WTC11 (cell line): ENCODE measurements at regions not wholly inside any gene's neighbourhood (a gene's known extent, or its start where the extent isn't known, plus 50 kb on each side); places are given as distances from the start of the nearest gene placed in this dataset.

Source experiments
- ATAC-seq: fragments of 200-7000 bp; cut with Tn5 transposase; 2 replicates; pipeline ENCODE4 v1.10.0; 2021; ENCODE audit warnings: mild to moderate bottlenecking, moderate library complexity
- CTCF ChIA-PET: fragments of 300-600 bp; sonication (Branson Sonifier 250); formaldehyde crosslinking; loops from one replicate; lab custom pipeline; 2021; ENCODE audit warnings: antibody characterized with exemption; lab: Charles Lee
- POLR2A ChIA-PET: fragments of 350-600 bp; sonication (Branson Sonifier 250); formaldehyde crosslinking; loops from one replicate; lab custom pipeline; 2021; ENCODE audit warnings: antibody characterized with exemption; lab: Charles Lee
- DNase-seq: peaks from one replicate; pipeline ENCODE4 v3.0.0; 2021; ENCODE audit warnings: low spot score
- H3K27ac Mint-ChIP-seq: 2 replicates; pipeline ENCODE4 v1.8.0; 2021; ENCODE audit warnings: mixed read lengths
- H3K27me3 Mint-ChIP-seq: 2 replicates; pipeline ENCODE4 v1.8.0; 2021; ENCODE audit warnings: low read depth, mild to moderate bottlenecking, moderate library complexity, mixed read lengths
- H3K36me3 Mint-ChIP-seq: 2 replicates; pipeline ENCODE4 v1.8.0; 2021; ENCODE audit warnings: mixed read lengths
- H3K4me1 Mint-ChIP-seq: 2 replicates; pipeline ENCODE4 v1.8.0; 2022; ENCODE audit warnings: mixed read lengths
- H3K4me3 Mint-ChIP-seq: 2 replicates; pipeline ENCODE4 v1.8.0; 2021; ENCODE audit warnings: mild to moderate bottlenecking, moderate library complexity, mixed read lengths
- H3K9me3 Mint-ChIP-seq: 2 replicates; pipeline ENCODE4 v1.8.0; 2021; ENCODE audit warnings: mixed read lengths
- KAT7 ChIP-seq: sonication (generic); formaldehyde crosslinking; IDR thresholded peaks from 2 replicates; pipeline ENCODE4 v1.8.1; 2023; ENCODE audit warnings: missing genetic modification reagents, mild to moderate bottlenecking, borderline replicate concordance
- NFATC4 ChIP-seq: fragments of 250-450 bp; sonication (Bioruptor Pico); IDR thresholded peaks from 2 replicates; pipeline ENCODE4 v1.9.0; 2021; ENCODE audit warnings: mild to moderate bottlenecking
- NFYB ChIP-seq: sonication (generic); formaldehyde crosslinking; conservative IDR thresholded peaks from 2 replicates; pipeline ENCODE4 v1.8.0; 2022; ENCODE audit warnings: low read depth, missing genetic modification reagents
- NR1H2 ChIP-seq: sonication (generic); formaldehyde crosslinking; IDR thresholded peaks from 2 replicates; pipeline ENCODE4 v1.9.0; 2021; ENCODE audit warnings: mild to moderate bottlenecking, moderate library complexity, missing genetic modification reagents
- PRRX2 ChIP-seq: fragments of 250-450 bp; sonication (Bioruptor Pico); IDR thresholded peaks from 2 replicates; pipeline ENCODE4 v1.8.0; 2021; ENCODE audit warnings: mild to moderate bottlenecking
- SMAD3 ChIP-seq: sonication (generic); formaldehyde crosslinking; IDR thresholded peaks from 2 replicates; pipeline ENCODE4 v1.8.0; 2022; ENCODE audit warnings: missing genetic modification reagents, mild to moderate bottlenecking, borderline replicate concordance
- TCF7 ChIP-seq: sonication (generic); formaldehyde crosslinking; IDR thresholded peaks from 2 replicates; pipeline ENCODE4 v1.8.0; 2022; ENCODE audit warnings: mild to moderate bottlenecking, low read depth, missing genetic modification reagents, moderate library complexity
- ZBTB21 ChIP-seq: sonication (generic); formaldehyde crosslinking; IDR thresholded peaks from 2 replicates; pipeline ENCODE4 v1.8.1; 2023; ENCODE audit warnings: mild to moderate bottlenecking, missing genetic modification reagents, borderline replicate concordance
- ZNF219 ChIP-seq: sonication (generic); formaldehyde crosslinking; IDR thresholded peaks from 2 replicates; pipeline ENCODE4 v1.8.0; 2023; ENCODE audit warnings: missing genetic modification reagents, mild to moderate bottlenecking, borderline replicate concordance
- ZNF263 ChIP-seq: sonication (generic); formaldehyde crosslinking; IDR thresholded peaks from 2 replicates; pipeline ENCODE4 v1.8.1; 2022; ENCODE audit warnings: low read depth, mild to moderate bottlenecking, moderate library complexity, missing genetic modification reagents
- ZNF396 ChIP-seq: fragments of 250-450 bp; sonication (Bioruptor Pico); IDR thresholded peaks from 2 replicates; pipeline ENCODE4 v1.8.0; 2021; ENCODE audit warnings: mild to moderate bottlenecking, moderate library complexity, borderline replicate concordance
- ZNF416 ChIP-seq: fragments of 250-450 bp; sonication (Bioruptor Pico); IDR thresholded peaks from 2 replicates; pipeline ENCODE4 v1.9.0; 2021; ENCODE audit warnings: mild to moderate bottlenecking, inconsistent platforms
- ZNF423 ChIP-seq: fragments of 250-450 bp; sonication (Bioruptor Pico); IDR thresholded peaks from 2 replicates; pipeline ENCODE4 v2.1.2; 2022; ENCODE audit warnings: mild to moderate bottlenecking, moderate library complexity
- ZNF671 ChIP-seq: fragments of 250-450 bp; sonication (Bioruptor Pico); IDR thresholded peaks from 2 replicates; pipeline ENCODE4 v1.8.0; 2021; ENCODE audit warnings: mild to moderate bottlenecking
- TF ChIP-seq, protein P1 (sequence below): sonication (generic); formaldehyde crosslinking; IDR thresholded peaks from 2 replicates; pipeline ENCODE4 v1.8.0; 2023; ENCODE audit warnings: mild to moderate bottlenecking, missing genetic modification reagents
- TF ChIP-seq, protein P2 (sequence below): sonication (generic); formaldehyde crosslinking; IDR thresholded peaks from 2 replicates; pipeline ENCODE4 v1.8.0; 2022; ENCODE audit warnings: mild to moderate bottlenecking, missing genetic modification reagents
- TF ChIP-seq, protein P3 (sequence below): sonication (generic); formaldehyde crosslinking; IDR thresholded peaks from 2 replicates; pipeline ENCODE4 v1.8.1; 2022; ENCODE audit warnings: low read depth, missing genetic modification reagents, borderline replicate concordance
- TF ChIP-seq, protein P4 (sequence below): fragments of 250-450 bp; sonication (Bioruptor Pico); IDR thresholded peaks from 2 replicates; pipeline ENCODE4 v1.9.0; 2021; ENCODE audit warnings: moderate library complexity, mild to moderate bottlenecking, inconsistent platforms, borderline replicate concordance
- TF ChIP-seq, protein P5 (sequence below): sonication (generic); formaldehyde crosslinking; IDR thresholded peaks from 2 replicates; pipeline ENCODE4 v1.8.1; 2022; ENCODE audit warnings: missing genetic modification reagents, borderline replicate concordance
- TF ChIP-seq, protein P6 (sequence below): sonication (generic); formaldehyde crosslinking; IDR thresholded peaks from 2 replicates; pipeline ENCODE4 v1.8.1; 2023; ENCODE audit warnings: mild to moderate bottlenecking, missing genetic modification reagents
- TF ChIP-seq, protein P7 (sequence below): sonication (generic); formaldehyde crosslinking; IDR thresholded peaks from 2 replicates; pipeline ENCODE4 v1.8.0; 2022; ENCODE audit warnings: mild to moderate bottlenecking, missing genetic modification reagents
- TF ChIP-seq, protein P8 (sequence below): sonication (generic); formaldehyde crosslinking; IDR thresholded peaks from 2 replicates; pipeline ENCODE4 v1.8.1; 2022; ENCODE audit warnings: low read depth, mild to moderate bottlenecking, moderate library complexity, missing genetic modification reagents, borderline replicate concordance

DNA sequence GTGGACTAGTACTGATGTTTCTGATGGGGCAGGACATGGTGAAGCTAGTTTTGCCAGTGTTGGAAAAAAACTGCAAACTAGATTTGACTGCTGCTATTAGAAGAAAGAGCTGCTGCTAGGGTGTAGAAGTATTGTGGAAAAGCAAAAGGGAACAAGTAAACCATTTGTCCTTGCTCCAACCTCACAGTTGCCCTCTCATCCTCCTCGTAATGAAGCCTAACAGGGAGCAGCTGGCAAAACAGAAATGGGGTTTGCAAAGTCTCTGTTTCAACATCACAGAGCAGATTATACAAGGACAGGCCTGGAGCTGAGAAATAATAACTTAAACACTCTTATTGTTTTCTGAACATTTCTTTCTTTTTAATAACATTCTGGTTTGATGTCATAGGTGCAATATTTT, 346.2 kb downstream of the MAGEB5 start (continued):
- TF ChIP-seq, protein P1, sequence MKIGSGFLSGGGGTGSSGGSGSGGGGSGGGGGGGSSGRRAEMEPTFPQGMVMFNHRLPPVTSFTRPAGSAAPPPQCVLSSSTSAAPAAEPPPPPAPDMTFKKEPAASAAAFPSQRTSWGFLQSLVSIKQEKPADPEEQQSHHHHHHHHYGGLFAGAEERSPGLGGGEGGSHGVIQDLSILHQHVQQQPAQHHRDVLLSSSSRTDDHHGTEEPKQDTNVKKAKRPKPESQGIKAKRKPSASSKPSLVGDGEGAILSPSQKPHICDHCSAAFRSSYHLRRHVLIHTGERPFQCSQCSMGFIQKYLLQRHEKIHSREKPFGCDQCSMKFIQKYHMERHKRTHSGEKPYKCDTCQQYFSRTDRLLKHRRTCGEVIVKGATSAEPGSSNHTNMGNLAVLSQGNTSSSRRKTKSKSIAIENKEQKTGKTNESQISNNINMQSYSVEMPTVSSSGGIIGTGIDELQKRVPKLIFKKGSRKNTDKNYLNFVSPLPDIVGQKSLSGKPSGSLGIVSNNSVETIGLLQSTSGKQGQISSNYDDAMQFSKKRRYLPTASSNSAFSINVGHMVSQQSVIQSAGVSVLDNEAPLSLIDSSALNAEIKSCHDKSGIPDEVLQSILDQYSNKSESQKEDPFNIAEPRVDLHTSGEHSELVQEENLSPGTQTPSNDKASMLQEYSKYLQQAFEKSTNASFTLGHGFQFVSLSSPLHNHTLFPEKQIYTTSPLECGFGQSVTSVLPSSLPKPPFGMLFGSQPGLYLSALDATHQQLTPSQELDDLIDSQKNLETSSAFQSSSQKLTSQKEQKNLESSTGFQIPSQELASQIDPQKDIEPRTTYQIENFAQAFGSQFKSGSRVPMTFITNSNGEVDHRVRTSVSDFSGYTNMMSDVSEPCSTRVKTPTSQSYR (CRISPR knock-in tag), result no peak
- no peak for TF ChIP-seq ZNF263 (CRISPR knock-in tag)
- TF ChIP-seq, protein P2, sequence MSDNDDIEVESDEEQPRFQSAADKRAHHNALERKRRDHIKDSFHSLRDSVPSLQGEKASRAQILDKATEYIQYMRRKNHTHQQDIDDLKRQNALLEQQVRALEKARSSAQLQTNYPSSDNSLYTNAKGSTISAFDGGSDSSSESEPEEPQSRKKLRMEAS (CRISPR knock-in tag), result no peak
- TF ChIP-seq, all 79 proteins: peak for 0

DNA sequence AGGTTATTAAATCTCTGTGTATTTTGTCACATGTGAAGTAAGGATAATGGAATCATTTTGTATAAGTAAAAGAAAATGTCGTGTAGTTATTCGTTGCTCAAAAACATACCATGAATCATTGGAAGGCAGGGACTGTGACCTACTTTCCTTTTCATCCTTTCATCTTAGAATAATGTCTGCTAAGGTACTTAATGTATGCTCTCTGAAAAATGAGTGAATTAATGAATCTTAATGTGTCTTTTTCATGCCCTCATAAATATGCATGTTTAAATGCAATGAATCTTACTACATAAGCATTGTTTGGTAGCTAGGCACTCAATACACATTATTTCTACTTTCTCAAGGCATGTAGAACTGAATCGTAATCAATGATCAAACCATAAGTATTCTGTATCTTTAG, 343.9 kb downstream of the MAGEB5 start:
- TF ChIP-seq, protein P3, sequence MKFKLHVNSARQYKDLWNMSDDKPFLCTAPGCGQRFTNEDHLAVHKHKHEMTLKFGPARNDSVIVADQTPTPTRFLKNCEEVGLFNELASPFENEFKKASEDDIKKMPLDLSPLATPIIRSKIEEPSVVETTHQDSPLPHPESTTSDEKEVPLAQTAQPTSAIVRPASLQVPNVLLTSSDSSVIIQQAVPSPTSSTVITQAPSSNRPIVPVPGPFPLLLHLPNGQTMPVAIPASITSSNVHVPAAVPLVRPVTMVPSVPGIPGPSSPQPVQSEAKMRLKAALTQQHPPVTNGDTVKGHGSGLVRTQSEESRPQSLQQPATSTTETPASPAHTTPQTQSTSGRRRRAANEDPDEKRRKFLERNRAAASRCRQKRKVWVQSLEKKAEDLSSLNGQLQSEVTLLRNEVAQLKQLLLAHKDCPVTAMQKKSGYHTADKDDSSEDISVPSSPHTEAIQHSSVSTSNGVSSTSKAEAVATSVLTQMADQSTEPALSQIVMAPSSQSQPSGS (CRISPR knock-in tag), result no peak
- TF ChIP-seq NFYB (CRISPR knock-in tag) (no peak), ZNF671 (CRISPR knock-in tag) (no peak), SMAD3 (no peak), KAT7 (no peak), NR1H2 (no peak), ZNF396 (CRISPR knock-in tag) (no peak), ZBTB21 (CRISPR knock-in tag) (no peak), ZNF219 (CRISPR knock-in tag) (no peak), TCF7 (CRISPR knock-in tag) (no peak), ZNF416 (CRISPR knock-in tag) (no peak), PRRX2 (no peak), ZNF423 (CRISPR knock-in tag) (no peak), NFATC4 (CRISPR knock-in tag) (no peak)
- TF ChIP-seq, protein P4, sequence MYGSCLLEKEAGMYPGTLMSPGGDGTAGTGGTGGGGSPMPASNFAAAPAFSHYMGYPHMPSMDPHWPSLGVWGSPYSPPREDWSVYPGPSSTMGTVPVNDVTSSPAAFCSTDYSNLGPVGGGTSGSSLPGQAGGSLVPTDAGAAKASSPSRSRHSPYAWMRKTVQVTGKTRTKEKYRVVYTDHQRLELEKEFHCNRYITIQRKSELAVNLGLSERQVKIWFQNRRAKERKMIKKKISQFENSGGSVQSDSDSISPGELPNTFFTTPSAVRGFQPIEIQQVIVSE (CRISPR knock-in tag), result no peak
- TF ChIP-seq, protein P5, sequence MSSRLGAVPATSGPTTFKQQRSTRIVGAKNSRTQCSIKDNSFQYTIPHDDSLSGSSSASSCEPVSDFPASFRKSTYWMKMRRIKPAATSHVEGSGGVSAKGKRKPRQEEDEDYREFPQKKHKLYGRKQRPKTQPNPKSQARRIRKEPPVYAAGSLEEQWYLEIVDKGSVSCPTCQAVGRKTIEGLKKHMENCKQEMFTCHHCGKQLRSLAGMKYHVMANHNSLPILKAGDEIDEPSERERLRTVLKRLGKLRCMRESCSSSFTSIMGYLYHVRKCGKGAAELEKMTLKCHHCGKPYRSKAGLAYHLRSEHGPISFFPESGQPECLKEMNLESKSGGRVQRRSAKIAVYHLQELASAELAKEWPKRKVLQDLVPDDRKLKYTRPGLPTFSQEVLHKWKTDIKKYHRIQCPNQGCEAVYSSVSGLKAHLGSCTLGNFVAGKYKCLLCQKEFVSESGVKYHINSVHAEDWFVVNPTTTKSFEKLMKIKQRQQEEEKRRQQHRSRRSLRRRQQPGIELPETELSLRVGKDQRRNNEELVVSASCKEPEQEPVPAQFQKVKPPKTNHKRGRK (CRISPR knock-in tag), result no peak
- TF ChIP-seq, protein P6, sequence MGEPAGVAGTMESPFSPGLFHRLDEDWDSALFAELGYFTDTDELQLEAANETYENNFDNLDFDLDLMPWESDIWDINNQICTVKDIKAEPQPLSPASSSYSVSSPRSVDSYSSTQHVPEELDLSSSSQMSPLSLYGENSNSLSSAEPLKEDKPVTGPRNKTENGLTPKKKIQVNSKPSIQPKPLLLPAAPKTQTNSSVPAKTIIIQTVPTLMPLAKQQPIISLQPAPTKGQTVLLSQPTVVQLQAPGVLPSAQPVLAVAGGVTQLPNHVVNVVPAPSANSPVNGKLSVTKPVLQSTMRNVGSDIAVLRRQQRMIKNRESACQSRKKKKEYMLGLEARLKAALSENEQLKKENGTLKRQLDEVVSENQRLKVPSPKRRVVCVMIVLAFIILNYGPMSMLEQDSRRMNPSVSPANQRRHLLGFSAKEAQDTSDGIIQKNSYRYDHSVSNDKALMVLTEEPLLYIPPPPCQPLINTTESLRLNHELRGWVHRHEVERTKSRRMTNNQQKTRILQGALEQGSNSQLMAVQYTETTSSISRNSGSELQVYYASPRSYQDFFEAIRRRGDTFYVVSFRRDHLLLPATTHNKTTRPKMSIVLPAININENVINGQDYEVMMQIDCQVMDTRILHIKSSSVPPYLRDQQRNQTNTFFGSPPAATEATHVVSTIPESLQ (CRISPR knock-in tag), result no peak
- TF ChIP-seq, protein P7, sequence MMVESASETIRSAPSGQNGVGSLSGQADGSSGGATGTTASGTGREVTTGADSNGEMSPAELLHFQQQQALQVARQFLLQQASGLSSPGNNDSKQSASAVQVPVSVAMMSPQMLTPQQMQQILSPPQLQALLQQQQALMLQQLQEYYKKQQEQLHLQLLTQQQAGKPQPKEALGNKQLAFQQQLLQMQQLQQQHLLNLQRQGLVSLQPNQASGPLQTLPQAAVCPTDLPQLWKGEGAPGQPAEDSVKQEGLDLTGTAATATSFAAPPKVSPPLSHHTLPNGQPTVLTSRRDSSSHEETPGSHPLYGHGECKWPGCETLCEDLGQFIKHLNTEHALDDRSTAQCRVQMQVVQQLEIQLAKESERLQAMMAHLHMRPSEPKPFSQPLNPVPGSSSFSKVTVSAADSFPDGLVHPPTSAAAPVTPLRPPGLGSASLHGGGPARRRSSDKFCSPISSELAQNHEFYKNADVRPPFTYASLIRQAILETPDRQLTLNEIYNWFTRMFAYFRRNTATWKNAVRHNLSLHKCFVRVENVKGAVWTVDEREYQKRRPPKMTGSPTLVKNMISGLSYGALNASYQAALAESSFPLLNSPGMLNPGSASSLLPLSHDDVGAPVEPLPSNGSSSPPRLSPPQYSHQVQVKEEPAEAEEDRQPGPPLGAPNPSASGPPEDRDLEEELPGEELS, result no peak
- TF ChIP-seq, protein P8, sequence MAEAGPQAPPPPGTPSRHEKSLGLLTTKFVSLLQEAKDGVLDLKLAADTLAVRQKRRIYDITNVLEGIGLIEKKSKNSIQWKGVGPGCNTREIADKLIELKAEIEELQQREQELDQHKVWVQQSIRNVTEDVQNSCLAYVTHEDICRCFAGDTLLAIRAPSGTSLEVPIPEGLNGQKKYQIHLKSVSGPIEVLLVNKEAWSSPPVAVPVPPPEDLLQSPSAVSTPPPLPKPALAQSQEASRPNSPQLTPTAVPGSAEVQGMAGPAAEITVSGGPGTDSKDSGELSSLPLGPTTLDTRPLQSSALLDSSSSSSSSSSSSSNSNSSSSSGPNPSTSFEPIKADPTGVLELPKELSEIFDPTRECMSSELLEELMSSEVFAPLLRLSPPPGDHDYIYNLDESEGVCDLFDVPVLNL (CRISPR knock-in tag), result no peak
- ATAC-seq (no peak), DNase-seq (no peak)
- 0 out of 2 replicates have a peak, but pooled peaks cover 2% of the 10 kb centered on the region for H3K36me3 Mint-ChIP-seq
- peaks cover 6% of the 10 kb centered on the region; the same call in 1 of the 2 replicates for H3K9me3 Mint-ChIP-seq
- no peaks in the 10 kb centered on the region for H3K27me3 Mint-ChIP-seq
- no peak overlapping the region for H3K4me3 Mint-ChIP-seq
- ChIA-PET POLR2A (no interaction called here), CTCF (no interaction called here)
- no peak overlapping the region for H3K27ac Mint-ChIP-seq
- peaks cover 12% of the 10 kb centered on the region for H3K4me1 Mint-ChIP-seq
